Lung (tissue), 11 donors: ENCODE measurements at regions not wholly inside any gene's neighbourhood (a gene's known extent, or its start where the extent isn't known, plus 50 kb on each side); places are given as distances from the start of the nearest gene placed in this dataset.

Source experiments
- ATAC-seq: fragments of 200-7000 bp; cut with Tn5 transposase; one replicate; pipeline ENCODE4 v1.9.1; 2020; ENCODE audit warnings: moderate number of reproducible peaks; ENCODE audit not compliant: insufficient read depth, low FRiP score
- DNase-seq, 3 donors: peaks; one replicate each; pipeline ENCODE4 v3.0.0-alpha.2; 2013 to 2017
- H3K27ac ChIP-seq, 2 donors: one replicate each; pipeline ENCODE4 v1.5.1; 2013; ENCODE audit warnings: mild to moderate bottlenecking in 2 of 2, moderate library complexity in 2 of 2, control low read depth in 1 of 2, inconsistent platforms in 1 of 2, low read depth in 1 of 2, low read length in 1 of 2
- H3K27me3 ChIP-seq, 3 donors: one replicate each; pipeline ENCODE4 v1.5.1; 2013; ENCODE audit warnings: low read length in 2 of 3; ENCODE audit not compliant: control insufficient read depth in 3 of 3, insufficient read depth in 3 of 3
- H3K36me3 ChIP-seq, 4 donors: one replicate each; pipeline ENCODE4 v1.5.1; 2013; ENCODE audit warnings: low read length in 4 of 4, mild to moderate bottlenecking in 1 of 4, moderate library complexity in 1 of 4; ENCODE audit not compliant: control insufficient read depth in 4 of 4, insufficient read depth in 4 of 4
- H3K4me1 ChIP-seq, 5 donors: one replicate each; pipeline ENCODE4 v1.5.1; 2013; ENCODE audit warnings: low read length in 5 of 5, mild to moderate bottlenecking in 2 of 5, moderate library complexity in 1 of 5; ENCODE audit not compliant: control insufficient read depth in 5 of 5, insufficient read depth in 5 of 5
- H3K4me3 ChIP-seq: one replicate; pipeline ENCODE4 v1.5.1; 2013; ENCODE audit warnings: mild to moderate bottlenecking, control low read depth, moderate library complexity
- H3K9ac ChIP-seq, 2 donors: one replicate each; pipeline ENCODE4 v1.5.1; 2013; ENCODE audit warnings: low read length in 2 of 2, control low read depth in 1 of 2; ENCODE audit not compliant: insufficient read depth in 1 of 2
- H3K9me3 ChIP-seq, 4 donors: one replicate each; pipeline ENCODE4 v1.5.1; 2013; ENCODE audit warnings: low read length in 3 of 4, mild to moderate bottlenecking in 1 of 4, moderate library complexity in 1 of 4; ENCODE audit not compliant: control insufficient read depth in 4 of 4, insufficient read depth in 3 of 4
- WGBS, 2 donors: extraction: QIAGEN DNeasy Blood & Tissue Kit; methylation state at CpG; one replicate each; pipeline ENCODE4 v1.1.7; 2013; 5-methylcytosine and 5-hydroxymethylcytosine counted together
- TF ChIP-seq, protein P1 (sequence below): IDR thresholded peaks from 2 replicates; pipeline ENCODE4 v1.5.1; 2012; ENCODE audit warnings: mild to moderate bottlenecking; ENCODE audit errors: control extremely low read depth, extremely low read depth
- donor health status: control.
- donor health status: control.
- donor health status: Bipolar disorder and iron deficiency.
- donor health status: healthy.
- donor health status: DM: yes; HTN: yes; CAD: no.

DNA sequence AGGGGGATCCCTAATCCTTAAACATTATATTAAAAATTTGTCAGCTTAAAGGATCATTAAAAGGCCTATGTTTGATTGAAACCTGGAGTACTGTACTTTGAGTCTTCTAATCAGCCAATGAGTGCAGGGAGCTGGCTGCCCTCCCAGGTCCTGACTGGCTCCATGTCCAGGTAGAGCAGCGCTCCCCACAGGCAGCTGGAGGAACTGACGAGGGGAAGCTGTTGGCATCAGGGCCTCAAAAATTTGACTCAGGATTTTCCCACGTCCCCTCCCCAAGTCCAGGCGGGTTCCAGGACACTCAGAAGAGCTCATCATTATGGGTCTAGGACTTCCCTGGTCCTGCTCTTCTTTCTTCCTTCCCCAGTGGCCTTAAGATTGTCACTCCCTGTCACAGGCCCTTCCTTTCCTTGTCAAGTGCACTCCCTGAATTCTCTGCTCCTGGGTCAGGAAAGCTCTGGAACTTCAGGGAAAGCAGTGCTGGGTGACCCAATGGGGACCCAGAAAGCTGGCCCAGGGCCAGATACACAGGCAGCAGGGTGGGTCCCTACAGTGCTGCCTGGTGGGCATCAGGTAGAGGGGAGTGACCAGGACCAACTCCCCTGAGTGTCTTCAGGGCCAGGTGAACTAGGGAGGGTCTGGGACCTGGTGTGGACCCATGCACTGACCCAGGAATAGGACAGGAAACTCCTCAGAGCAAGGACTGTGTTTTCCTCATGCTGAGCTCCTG lies 65.5 kb downstream of the GGTLC2 start:
- 82 to 85% methylated on average over 4 of the region's 4 CpGs for WGBS, 2 donors
- DNase-seq (no peak), ATAC-seq (no peak)
- Histone ChIP-seq H3K36me3 (no peaks in the 10 kb centered on the region), H3K9ac (no peak overlapping the region), H3K4me1 (peaks cover 0 to 9% (median 0%) of the 10 kb centered on the region in 5 donors), H3K4me3 (no peak overlapping the region), H3K27ac (no peak overlapping the region), H3K27me3 (no peaks in the 10 kb centered on the region), H3K9me3 (no peaks in the 10 kb centered on the region)
- TF ChIP-seq, protein P1, sequence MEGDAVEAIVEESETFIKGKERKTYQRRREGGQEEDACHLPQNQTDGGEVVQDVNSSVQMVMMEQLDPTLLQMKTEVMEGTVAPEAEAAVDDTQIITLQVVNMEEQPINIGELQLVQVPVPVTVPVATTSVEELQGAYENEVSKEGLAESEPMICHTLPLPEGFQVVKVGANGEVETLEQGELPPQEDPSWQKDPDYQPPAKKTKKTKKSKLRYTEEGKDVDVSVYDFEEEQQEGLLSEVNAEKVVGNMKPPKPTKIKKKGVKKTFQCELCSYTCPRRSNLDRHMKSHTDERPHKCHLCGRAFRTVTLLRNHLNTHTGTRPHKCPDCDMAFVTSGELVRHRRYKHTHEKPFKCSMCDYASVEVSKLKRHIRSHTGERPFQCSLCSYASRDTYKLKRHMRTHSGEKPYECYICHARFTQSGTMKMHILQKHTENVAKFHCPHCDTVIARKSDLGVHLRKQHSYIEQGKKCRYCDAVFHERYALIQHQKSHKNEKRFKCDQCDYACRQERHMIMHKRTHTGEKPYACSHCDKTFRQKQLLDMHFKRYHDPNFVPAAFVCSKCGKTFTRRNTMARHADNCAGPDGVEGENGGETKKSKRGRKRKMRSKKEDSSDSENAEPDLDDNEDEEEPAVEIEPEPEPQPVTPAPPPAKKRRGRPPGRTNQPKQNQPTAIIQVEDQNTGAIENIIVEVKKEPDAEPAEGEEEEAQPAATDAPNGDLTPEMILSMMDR, result no peak

DNA sequence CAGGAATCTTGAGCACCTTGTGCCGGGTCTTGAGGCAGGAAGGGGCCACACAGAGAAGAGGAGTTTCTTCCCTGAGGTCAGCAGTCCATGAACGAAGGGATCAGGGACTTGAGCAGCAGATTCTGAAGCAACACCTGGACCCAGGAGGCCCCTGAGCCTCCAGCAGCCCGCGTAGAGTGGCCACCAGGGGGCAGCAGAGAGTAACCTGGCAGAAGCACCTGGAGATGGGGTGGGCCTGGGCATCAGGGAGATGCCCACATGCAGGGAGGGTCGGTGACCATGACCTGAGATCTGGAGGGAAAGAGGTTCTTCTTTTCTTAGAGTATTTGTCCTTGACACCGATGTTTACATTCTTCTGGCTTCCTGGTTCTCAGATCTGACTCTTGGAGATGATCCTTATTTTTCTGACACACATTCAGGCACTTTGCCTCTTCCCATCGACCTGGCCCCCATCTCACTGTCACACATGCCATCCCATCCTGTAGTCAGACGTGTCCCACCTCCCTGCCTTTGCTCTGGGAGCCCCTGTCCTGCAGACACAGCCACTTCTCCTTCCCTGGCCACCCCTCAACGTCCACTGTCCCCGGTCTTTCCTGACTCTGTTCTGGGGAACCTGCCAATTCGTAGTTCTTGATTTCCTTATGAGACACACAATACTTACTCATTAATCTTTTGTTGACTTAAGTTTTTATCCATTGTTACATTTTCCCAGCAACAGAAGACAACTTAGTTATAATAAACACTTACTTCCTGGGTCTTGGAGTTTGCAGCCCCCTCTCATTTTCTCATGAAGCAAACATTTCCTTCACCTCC lies 66.5 kb downstream of the GGTLC2 start:
- ATAC-seq, result peak; percentile 56
- 15 to 23% methylated on average over 11 of the region's 11 CpGs for WGBS, 2 donors

DNA sequence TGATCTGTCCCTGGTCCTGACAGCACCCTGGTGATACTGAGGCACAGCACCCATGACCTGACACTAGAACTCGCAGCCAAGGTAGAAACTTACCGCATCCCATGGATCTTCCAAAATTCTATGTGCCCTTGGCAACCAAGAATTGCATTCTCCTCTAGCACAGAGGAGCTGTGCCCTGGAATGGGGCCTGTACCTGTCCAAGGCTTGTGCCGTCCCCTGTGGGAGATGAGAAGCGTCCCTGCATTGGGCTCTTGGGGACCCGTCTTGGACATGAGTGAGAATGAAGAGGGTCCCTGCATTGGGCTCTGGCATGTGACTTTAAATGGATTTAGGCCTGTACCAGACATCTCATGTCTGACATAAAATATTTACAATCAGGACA lies 67.1 kb downstream of the GGTLC2 start:
- no peak overlapping the region for H3K9ac ChIP-seq
- peaks cover 0 to 9% (median 0%) of the 10 kb centered on the region in 5 donors for H3K4me1 ChIP-seq
- TF ChIP-seq, protein P1, result no peak
- H3K36me3 ChIP-seq, result no peaks in the 10 kb centered on the region
- WGBS, 2 donors, result 93 to 94% methylated on average over 5 of the region's 5 CpGs
- ATAC-seq (no peak), DNase-seq (no peak)
- no peaks in the 10 kb centered on the region for H3K27me3 ChIP-seq
- H3K27ac ChIP-seq, result no peak overlapping the region
- no peak overlapping the region for H3K4me3 ChIP-seq
- H3K9me3 ChIP-seq, result no peaks in the 10 kb centered on the region

More for the DNA sequence above, 66.5 kb downstream of the GGTLC2 start:
- Histone ChIP-seq H3K4me3 (no peak overlapping the region), H3K27ac (no peak overlapping the region), H3K9me3 (no peaks in the 10 kb centered on the region), H3K4me1 (peaks cover 0 to 9% (median 0%) of the 10 kb centered on the region in 5 donors), H3K27me3 (no peaks in the 10 kb centered on the region), H3K9ac (no peak overlapping the region), H3K36me3 (no peaks in the 10 kb centered on the region)
- TF ChIP-seq, protein P1, result peak; percentile 65
- peak; percentile 14 to 59 (median 43) for DNase-seq
